Neural progenitor cell (in vitro differentiated cells): ENCODE measurements at regions not wholly inside any gene's neighbourhood (a gene's known extent, or its start where the extent isn't known, plus 50 kb on each side); places are given as distances from the start of the nearest gene placed in this dataset.

Experiments
- DNase-seq: peaks from one replicate; pipeline ENCODE4 v3.0.0-alpha.2; 2016; ENCODE audit warnings: low spot score
- H2AFZ ChIP-seq: fragments of 200-600 bp; sonication (generic); replicated peaks from 2 replicates; pipeline ENCODE4 v1.6.1; 2016; ENCODE audit warnings: antibody characterized with exemption
- H3F3A ChIP-seq: fragments of 200-600 bp; sonication (generic); 2 replicates; pipeline ENCODE4 v1.6.1; 2016; ENCODE audit warnings: antibody characterized with exemption, low read depth
- H3K27ac ChIP-seq: fragments of 200-600 bp; sonication (generic); 2 replicates; pipeline ENCODE4 v1.5.1; 2016; ENCODE audit warnings: mild to moderate bottlenecking
- H3K27me3 ChIP-seq: fragments of 200-600 bp; sonication (generic); 2 replicates; pipeline ENCODE4 v1.6.1; 2016; ENCODE audit warnings: mild to moderate bottlenecking, moderate library complexity
- H3K36me3 ChIP-seq: fragments of 200-600 bp; sonication (generic); 2 replicates; pipeline ENCODE4 v1.5.1; 2016
- H3K4me1 ChIP-seq: fragments of 200-600 bp; sonication (generic); 2 replicates; pipeline ENCODE4 v1.6.1; 2016; ENCODE audit warnings: mixed run types
- H3K4me2 ChIP-seq: fragments of 200-600 bp; sonication (generic); 2 replicates; pipeline ENCODE4 v1.6.1; 2016
- H3K4me3 ChIP-seq: fragments of 200-600 bp; sonication (generic); 2 replicates; pipeline ENCODE4 v1.5.1; 2016
- H3K79me2 ChIP-seq: fragments of 200-600 bp; sonication (generic); 2 replicates; pipeline ENCODE4 v1.6.1; 2016; ENCODE audit warnings: low read depth
- H3K9ac ChIP-seq: fragments of 200-600 bp; sonication (generic); 2 replicates; pipeline ENCODE4 v1.6.1; 2016
- H3K9me3 ChIP-seq: fragments of 200-600 bp; sonication (generic); 2 replicates; pipeline ENCODE4 v1.5.1; 2016; ENCODE audit warnings: low read depth
- H4K20me1 ChIP-seq: fragments of 200-600 bp; sonication (generic); 2 replicates; pipeline ENCODE4 v1.6.1; 2016; ENCODE audit warnings: low read depth
- H3K27ac Mint-ChIP-seq: 3 replicates; pipeline ENCODE4 v1.8.0; 2021; ENCODE audit warnings: mixed read lengths
- H3K27me3 Mint-ChIP-seq: 2 replicates; pipeline ENCODE4 v1.8.0; 2022; ENCODE audit warnings: low read depth, mild to moderate bottlenecking, inconsistent platforms, moderate library complexity, mixed read lengths; ENCODE audit not compliant: insufficient read depth
- H3K36me3 Mint-ChIP-seq: 3 replicates; pipeline ENCODE4 v1.8.0; 2021; ENCODE audit warnings: mixed read lengths
- H3K4me1 Mint-ChIP-seq: 3 replicates; pipeline ENCODE4 v1.8.0; 2021; ENCODE audit warnings: mixed read lengths
- H3K4me3 Mint-ChIP-seq: 3 replicates; pipeline ENCODE4 v1.8.0; 2021; ENCODE audit warnings: mild to moderate bottlenecking, moderate library complexity, mixed read lengths
- H3K9me3 Mint-ChIP-seq: 3 replicates; pipeline ENCODE4 v1.8.0; 2020; ENCODE audit warnings: mixed read lengths
- CTCF ChIP-seq: fragments of 200-600 bp; sonication (generic); IDR thresholded peaks from 2 replicates; pipeline ENCODE4 v1.5.1; 2017; ENCODE audit warnings: antibody characterized with exemption, mild to moderate bottlenecking
- EZH2 ChIP-seq: fragments of 200-600 bp; sonication (generic); IDR thresholded peaks from 2 replicates; pipeline ENCODE4 v1.6.1; 2017; ENCODE audit warnings: antibody characterized with exemption, mild to moderate bottlenecking, moderate library complexity
- EZH2phosphoT487 ChIP-seq: fragments of 200-600 bp; sonication (generic); IDR thresholded peaks from 2 replicates; pipeline ENCODE4 v1.6.1; 2017; ENCODE audit warnings: antibody characterized with exemption

GRCh38 chr7:142380069-142380468, 122.2 kb upstream of the PRSS58 start:
- no peak overlapping the region for H3K4me2 ChIP-seq
- H3K36me3 ChIP-seq: no peaks in the 10 kb centered on the region
- no peaks in the 10 kb centered on the region for H3K27me3 ChIP-seq
- H3K9ac ChIP-seq: no peak overlapping the region
- H2AFZ ChIP-seq: no peak overlapping the region
- TF ChIP-seq EZH2 (no peak), CTCF (no peak), EZH2phosphoT487 (no peak)
- no peak overlapping the region for H3K4me3 Mint-ChIP-seq
- no peak overlapping the region for H3K4me3 ChIP-seq
- H3K4me1 Mint-ChIP-seq: peaks cover 15% of the 10 kb centered on the region
- no peaks in the 10 kb centered on the region for H3K9me3 Mint-ChIP-seq
- H3K79me2 ChIP-seq: no peaks in the 10 kb centered on the region
- H4K20me1 ChIP-seq: no peaks in the 10 kb centered on the region
- H3F3A ChIP-seq: no peaks in the 10 kb centered on the region
- H3K27ac ChIP-seq: no peak overlapping the region
- peak; percentile 3 for DNase-seq
- H3K36me3 Mint-ChIP-seq: no peaks in the 10 kb centered on the region
- peaks cover 4% of the 10 kb centered on the region for H3K4me1 ChIP-seq
- H3K27me3 Mint-ChIP-seq: peaks cover 9% of the 10 kb centered on the region
- H3K27ac Mint-ChIP-seq: no peak overlapping the region
- no peaks in the 10 kb centered on the region for H3K9me3 ChIP-seq

GRCh38 chr7:142379201-142379885, 121.5 kb upstream of the PRSS58 start:
- Mint-ChIP-seq H3K9me3 (no peaks in the 10 kb centered on the region), H3K36me3 (no peaks in the 10 kb centered on the region), H3K27ac (no peak overlapping the region), H3K4me1 (peaks cover 15% of the 10 kb centered on the region), H3K4me3 (no peak overlapping the region), H3K27me3 (peaks cover 4% of the 10 kb centered on the region)
- peaks cover 4% of the 10 kb centered on the region for H3K4me1 ChIP-seq
- no peaks in the 10 kb centered on the region for H3K36me3 ChIP-seq
- H3K9me3 ChIP-seq: no peaks in the 10 kb centered on the region
- no peak overlapping the region for H3K9ac ChIP-seq
- H3K27me3 ChIP-seq: no peaks in the 10 kb centered on the region
- no peak overlapping the region for H2AFZ ChIP-seq
- DNase-seq: no peak
- H3K4me2 ChIP-seq: no peak overlapping the region
- no peaks in the 10 kb centered on the region for H3K79me2 ChIP-seq
- H3K4me3 ChIP-seq: no peak overlapping the region
- no peaks in the 10 kb centered on the region for H3F3A ChIP-seq
- no peak overlapping the region for H3K27ac ChIP-seq
- no peak for TF ChIP-seq EZH2
- TF ChIP-seq EZH2phosphoT487: no peak
- no peak for TF ChIP-seq CTCF
- no peaks in the 10 kb centered on the region for H4K20me1 ChIP-seq

GRCh38 chr7:142377567-142377966, 119.7 kb upstream of the PRSS58 start:
- Histone ChIP-seq H3K27ac (no peak overlapping the region), H3K9ac (no peak overlapping the region), H2AFZ (no peak overlapping the region), H3K79me2 (no peaks in the 10 kb centered on the region), H3K4me2 (no peak overlapping the region), H3K4me3 (no peak overlapping the region), H3K27me3 (no peaks in the 10 kb centered on the region), H4K20me1 (no peaks in the 10 kb centered on the region), H3K4me1 (peaks cover 4% of the 10 kb centered on the region), H3F3A (no peaks in the 10 kb centered on the region), H3K9me3 (no peaks in the 10 kb centered on the region), H3K36me3 (no peaks in the 10 kb centered on the region)
- Mint-ChIP-seq H3K4me3 (no peak overlapping the region), H3K9me3 (no peaks in the 10 kb centered on the region), H3K36me3 (no peaks in the 10 kb centered on the region), H3K4me1 (peaks cover 18% of the 10 kb centered on the region), H3K27me3 (no peaks in the 10 kb centered on the region), H3K27ac (no peak overlapping the region)
- TF ChIP-seq EZH2 (no peak), EZH2phosphoT487 (no peak), CTCF (no peak)
- DNase-seq: no peak
